ENCODE measurements at regions not wholly inside any gene's neighbourhood (a gene's known extent, or its start where the extent isn't known, plus 50 kb on each side); places are given as distances from the start of the nearest gene placed in this dataset.

DNA sequence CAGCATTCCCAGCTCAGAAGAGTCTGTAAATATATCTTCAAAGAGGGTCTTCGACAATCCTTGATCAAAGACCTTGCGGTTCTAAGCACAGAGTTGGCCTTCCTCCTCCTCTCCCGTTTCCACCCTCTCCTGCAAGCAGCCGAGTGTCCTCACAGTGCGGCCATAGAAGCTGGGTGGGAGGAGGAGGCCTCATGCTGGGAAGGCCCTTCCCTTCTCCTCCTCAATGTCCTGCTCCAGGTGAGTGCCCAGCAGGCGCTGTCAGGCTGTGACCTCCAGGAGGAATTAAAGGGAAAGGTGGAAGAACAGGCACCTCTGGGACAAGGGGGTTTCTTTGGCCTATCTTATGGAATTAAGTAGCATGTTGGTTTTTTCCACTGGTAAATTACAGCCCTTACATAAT lies 674.2 kb upstream of the ARGLU1 start:
- Mint-ChIP-seq H3K27me3 (ENCODE audit: low read depth) (no peaks in the 10 kb centered on the region), H3K4me1 (peaks cover 10% of the 10 kb centered on the region), H3K4me3 (no peak overlapping the region), H3K27ac (no peak overlapping the region), H3K9me3 (no peaks in the 10 kb centered on the region), H3K36me3 (no peaks in the 10 kb centered on the region)
- ChIA-PET CTCF (no interaction called here), POLR2A (no interaction called here)
- TF ChIP-seq TEAD1 (CRISPR knock-in tag; IDR thresholded peaks at IDR 0.05) (no peak), EMX1 (CRISPR knock-in tag; IDR thresholded peaks at IDR 0.05) (no peak), ZNF423 (CRISPR knock-in tag; IDR thresholded peaks at IDR 0.05) (peak; percentile 82), GTF2I (CRISPR knock-in tag; conservative IDR thresholded peaks at IDR 0.05) (no peak), NFE2L1 (CRISPR knock-in tag; IDR thresholded peaks at IDR 0.05) (no peak)
- TF ChIP-seq, protein P1, sequence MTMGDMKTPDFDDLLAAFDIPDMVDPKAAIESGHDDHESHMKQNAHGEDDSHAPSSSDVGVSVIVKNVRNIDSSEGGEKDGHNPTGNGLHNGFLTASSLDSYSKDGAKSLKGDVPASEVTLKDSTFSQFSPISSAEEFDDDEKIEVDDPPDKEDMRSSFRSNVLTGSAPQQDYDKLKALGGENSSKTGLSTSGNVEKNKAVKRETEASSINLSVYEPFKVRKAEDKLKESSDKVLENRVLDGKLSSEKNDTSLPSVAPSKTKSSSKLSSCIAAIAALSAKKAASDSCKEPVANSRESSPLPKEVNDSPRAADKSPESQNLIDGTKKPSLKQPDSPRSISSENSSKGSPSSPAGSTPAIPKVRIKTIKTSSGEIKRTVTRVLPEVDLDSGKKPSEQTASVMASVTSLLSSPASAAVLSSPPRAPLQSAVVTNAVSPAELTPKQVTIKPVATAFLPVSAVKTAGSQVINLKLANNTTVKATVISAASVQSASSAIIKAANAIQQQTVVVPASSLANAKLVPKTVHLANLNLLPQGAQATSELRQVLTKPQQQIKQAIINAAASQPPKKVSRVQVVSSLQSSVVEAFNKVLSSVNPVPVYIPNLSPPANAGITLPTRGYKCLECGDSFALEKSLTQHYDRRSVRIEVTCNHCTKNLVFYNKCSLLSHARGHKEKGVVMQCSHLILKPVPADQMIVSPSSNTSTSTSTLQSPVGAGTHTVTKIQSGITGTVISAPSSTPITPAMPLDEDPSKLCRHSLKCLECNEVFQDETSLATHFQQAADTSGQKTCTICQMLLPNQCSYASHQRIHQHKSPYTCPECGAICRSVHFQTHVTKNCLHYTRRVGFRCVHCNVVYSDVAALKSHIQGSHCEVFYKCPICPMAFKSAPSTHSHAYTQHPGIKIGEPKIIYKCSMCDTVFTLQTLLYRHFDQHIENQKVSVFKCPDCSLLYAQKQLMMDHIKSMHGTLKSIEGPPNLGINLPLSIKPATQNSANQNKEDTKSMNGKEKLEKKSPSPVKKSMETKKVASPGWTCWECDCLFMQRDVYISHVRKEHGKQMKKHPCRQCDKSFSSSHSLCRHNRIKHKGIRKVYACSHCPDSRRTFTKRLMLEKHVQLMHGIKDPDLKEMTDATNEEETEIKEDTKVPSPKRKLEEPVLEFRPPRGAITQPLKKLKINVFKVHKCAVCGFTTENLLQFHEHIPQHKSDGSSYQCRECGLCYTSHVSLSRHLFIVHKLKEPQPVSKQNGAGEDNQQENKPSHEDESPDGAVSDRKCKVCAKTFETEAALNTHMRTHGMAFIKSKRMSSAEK (CRISPR knock-in tag; IDR thresholded peaks at IDR 0.05; ENCODE audit: borderline replicate concordance): no peak
- TF ChIP-seq, protein P2, sequence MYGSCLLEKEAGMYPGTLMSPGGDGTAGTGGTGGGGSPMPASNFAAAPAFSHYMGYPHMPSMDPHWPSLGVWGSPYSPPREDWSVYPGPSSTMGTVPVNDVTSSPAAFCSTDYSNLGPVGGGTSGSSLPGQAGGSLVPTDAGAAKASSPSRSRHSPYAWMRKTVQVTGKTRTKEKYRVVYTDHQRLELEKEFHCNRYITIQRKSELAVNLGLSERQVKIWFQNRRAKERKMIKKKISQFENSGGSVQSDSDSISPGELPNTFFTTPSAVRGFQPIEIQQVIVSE (CRISPR knock-in tag; IDR thresholded peaks at IDR 0.05; ENCODE audit: borderline replicate concordance): no peak
- ATAC-seq (no peak), DNase-seq (ENCODE audit: low spot score) (no peak)

DNA sequence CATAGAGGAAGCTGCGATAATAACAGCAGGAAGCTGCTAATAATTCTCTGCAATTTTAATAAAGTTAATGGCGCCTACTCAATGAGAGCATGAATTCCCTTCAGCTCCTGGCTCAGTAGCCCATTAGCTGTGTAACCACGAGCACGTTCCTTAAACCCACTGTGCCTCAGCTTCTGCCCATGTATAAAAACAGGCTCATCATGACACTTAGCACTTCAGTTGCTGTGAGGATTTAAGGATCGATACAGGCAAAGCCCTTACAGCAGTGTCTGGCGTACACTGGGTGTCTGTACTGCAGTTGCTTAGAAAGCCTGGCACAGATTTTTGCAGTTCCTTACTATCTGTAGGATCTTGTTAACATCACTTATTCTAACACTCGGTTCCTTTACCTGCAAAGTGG lies 673.4 kb upstream of the ARGLU1 start:
- ChIA-PET CTCF (no interaction called here), POLR2A (no interaction called here)
- H3K27me3 Mint-ChIP-seq (ENCODE audit: low read depth): no peaks in the 10 kb centered on the region
- H3K36me3 Mint-ChIP-seq: no peaks in the 10 kb centered on the region
- H3K4me1 Mint-ChIP-seq: peaks cover 10% of the 10 kb centered on the region
- DNase-seq (ENCODE audit: low spot score) (no peak), ATAC-seq (no peak)
- no peaks in the 10 kb centered on the region for H3K9me3 Mint-ChIP-seq
- H3K27ac Mint-ChIP-seq: no peak overlapping the region
- H3K4me3 Mint-ChIP-seq: no peak overlapping the region
- TF ChIP-seq ATF1 (CRISPR knock-in tag; IDR thresholded peaks at IDR 0.05) (no peak), CREB1 (CRISPR knock-in tag; IDR thresholded peaks at IDR 0.05) (no peak), ESRRA (CRISPR knock-in tag; IDR thresholded peaks at IDR 0.05; ENCODE audit: borderline replicate concordance) (no peak), ZNF232 (CRISPR knock-in tag; IDR thresholded peaks at IDR 0.05) (no peak), NFYB (CRISPR knock-in tag; conservative IDR thresholded peaks at IDR 0.05; ENCODE audit: low read depth) (no peak), ZNF423 (CRISPR knock-in tag; IDR thresholded peaks at IDR 0.05) (no peak), CREM (CRISPR knock-in tag; IDR thresholded peaks at IDR 0.05) (no peak), GRHL2 (CRISPR knock-in tag; IDR thresholded peaks at IDR 0.05; ENCODE audit: insufficient replicate concordance, severe bottlenecking) (no peak), FOXP1 (CRISPR knock-in tag; IDR thresholded peaks at IDR 0.05; ENCODE audit: borderline replicate concordance) (no peak), KAT7 (CRISPR knock-in tag; IDR thresholded peaks at IDR 0.05; ENCODE audit: borderline replicate concordance) (no peak), ZNF317 (CRISPR knock-in tag; IDR thresholded peaks at IDR 0.05; ENCODE audit: borderline replicate concordance, low read depth) (no peak)
- TF ChIP-seq, protein P3, sequence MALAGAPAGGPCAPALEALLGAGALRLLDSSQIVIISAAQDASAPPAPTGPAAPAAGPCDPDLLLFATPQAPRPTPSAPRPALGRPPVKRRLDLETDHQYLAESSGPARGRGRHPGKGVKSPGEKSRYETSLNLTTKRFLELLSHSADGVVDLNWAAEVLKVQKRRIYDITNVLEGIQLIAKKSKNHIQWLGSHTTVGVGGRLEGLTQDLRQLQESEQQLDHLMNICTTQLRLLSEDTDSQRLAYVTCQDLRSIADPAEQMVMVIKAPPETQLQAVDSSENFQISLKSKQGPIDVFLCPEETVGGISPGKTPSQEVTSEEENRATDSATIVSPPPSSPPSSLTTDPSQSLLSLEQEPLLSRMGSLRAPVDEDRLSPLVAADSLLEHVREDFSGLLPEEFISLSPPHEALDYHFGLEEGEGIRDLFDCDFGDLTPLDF (CRISPR knock-in tag; IDR thresholded peaks at IDR 0.05): no peak
- TF ChIP-seq, protein P4, sequence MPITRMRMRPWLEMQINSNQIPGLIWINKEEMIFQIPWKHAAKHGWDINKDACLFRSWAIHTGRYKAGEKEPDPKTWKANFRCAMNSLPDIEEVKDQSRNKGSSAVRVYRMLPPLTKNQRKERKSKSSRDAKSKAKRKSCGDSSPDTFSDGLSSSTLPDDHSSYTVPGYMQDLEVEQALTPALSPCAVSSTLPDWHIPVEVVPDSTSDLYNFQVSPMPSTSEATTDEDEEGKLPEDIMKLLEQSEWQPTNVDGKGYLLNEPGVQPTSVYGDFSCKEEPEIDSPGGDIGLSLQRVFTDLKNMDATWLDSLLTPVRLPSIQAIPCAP (CRISPR knock-in tag; IDR thresholded peaks at IDR 0.05): no peak
- TF ChIP-seq, protein P5, sequence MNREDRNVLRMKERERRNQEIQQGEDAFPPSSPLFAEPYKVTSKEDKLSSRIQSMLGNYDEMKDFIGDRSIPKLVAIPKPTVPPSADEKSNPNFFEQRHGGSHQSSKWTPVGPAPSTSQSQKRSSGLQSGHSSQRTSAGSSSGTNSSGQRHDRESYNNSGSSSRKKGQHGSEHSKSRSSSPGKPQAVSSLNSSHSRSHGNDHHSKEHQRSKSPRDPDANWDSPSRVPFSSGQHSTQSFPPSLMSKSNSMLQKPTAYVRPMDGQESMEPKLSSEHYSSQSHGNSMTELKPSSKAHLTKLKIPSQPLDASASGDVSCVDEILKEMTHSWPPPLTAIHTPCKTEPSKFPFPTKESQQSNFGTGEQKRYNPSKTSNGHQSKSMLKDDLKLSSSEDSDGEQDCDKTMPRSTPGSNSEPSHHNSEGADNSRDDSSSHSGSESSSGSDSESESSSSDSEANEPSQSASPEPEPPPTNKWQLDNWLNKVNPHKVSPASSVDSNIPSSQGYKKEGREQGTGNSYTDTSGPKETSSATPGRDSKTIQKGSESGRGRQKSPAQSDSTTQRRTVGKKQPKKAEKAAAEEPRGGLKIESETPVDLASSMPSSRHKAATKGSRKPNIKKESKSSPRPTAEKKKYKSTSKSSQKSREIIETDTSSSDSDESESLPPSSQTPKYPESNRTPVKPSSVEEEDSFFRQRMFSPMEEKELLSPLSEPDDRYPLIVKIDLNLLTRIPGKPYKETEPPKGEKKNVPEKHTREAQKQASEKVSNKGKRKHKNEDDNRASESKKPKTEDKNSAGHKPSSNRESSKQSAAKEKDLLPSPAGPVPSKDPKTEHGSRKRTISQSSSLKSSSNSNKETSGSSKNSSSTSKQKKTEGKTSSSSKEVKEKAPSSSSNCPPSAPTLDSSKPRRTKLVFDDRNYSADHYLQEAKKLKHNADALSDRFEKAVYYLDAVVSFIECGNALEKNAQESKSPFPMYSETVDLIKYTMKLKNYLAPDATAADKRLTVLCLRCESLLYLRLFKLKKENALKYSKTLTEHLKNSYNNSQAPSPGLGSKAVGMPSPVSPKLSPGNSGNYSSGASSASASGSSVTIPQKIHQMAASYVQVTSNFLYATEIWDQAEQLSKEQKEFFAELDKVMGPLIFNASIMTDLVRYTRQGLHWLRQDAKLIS (CRISPR knock-in tag; IDR thresholded peaks at IDR 0.05; ENCODE audit: borderline replicate concordance): no peak
- TF ChIP-seq, protein P6, sequence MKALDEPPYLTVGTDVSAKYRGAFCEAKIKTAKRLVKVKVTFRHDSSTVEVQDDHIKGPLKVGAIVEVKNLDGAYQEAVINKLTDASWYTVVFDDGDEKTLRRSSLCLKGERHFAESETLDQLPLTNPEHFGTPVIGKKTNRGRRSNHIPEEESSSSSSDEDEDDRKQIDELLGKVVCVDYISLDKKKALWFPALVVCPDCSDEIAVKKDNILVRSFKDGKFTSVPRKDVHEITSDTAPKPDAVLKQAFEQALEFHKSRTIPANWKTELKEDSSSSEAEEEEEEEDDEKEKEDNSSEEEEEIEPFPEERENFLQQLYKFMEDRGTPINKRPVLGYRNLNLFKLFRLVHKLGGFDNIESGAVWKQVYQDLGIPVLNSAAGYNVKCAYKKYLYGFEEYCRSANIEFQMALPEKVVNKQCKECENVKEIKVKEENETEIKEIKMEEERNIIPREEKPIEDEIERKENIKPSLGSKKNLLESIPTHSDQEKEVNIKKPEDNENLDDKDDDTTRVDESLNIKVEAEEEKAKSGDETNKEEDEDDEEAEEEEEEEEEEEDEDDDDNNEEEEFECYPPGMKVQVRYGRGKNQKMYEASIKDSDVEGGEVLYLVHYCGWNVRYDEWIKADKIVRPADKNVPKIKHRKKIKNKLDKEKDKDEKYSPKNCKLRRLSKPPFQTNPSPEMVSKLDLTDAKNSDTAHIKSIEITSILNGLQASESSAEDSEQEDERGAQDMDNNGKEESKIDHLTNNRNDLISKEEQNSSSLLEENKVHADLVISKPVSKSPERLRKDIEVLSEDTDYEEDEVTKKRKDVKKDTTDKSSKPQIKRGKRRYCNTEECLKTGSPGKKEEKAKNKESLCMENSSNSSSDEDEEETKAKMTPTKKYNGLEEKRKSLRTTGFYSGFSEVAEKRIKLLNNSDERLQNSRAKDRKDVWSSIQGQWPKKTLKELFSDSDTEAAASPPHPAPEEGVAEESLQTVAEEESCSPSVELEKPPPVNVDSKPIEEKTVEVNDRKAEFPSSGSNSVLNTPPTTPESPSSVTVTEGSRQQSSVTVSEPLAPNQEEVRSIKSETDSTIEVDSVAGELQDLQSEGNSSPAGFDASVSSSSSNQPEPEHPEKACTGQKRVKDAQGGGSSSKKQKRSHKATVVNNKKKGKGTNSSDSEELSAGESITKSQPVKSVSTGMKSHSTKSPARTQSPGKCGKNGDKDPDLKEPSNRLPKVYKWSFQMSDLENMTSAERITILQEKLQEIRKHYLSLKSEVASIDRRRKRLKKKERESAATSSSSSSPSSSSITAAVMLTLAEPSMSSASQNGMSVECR (CRISPR knock-in tag; IDR thresholded peaks at IDR 0.05; ENCODE audit: borderline replicate concordance): no peak
